ENCODE measurements at regions not wholly inside any gene's neighbourhood (a gene's known extent, or its start where the extent isn't known, plus 50 kb on each side); places are given as distances from the start of the nearest gene placed in this dataset.
A peak's percentile ranks its signal among the peaks of the same experiment; 100 is the strongest.

- no peak for DNase-seq (ENCODE audit: low spot score)
Observed at GRCh38 chr3:72232331-72232730, 447.4 kb upstream of the PROK2 start.

GRCh38 chr3:72231439-72232196 is 446.7 kb upstream of the PROK2 start:
- DNase-seq (ENCODE audit: low spot score): peak; percentile 97

- DNase-seq (ENCODE audit: low spot score): no peak
Observed at GRCh38 chr3:72230774-72231379, 445.9 kb upstream of the PROK2 start.

- DNase-seq (ENCODE audit: low spot score): no peak
Observed at GRCh38 chr3:72229952-72230351, 445.0 kb upstream of the PROK2 start.

DNA sequence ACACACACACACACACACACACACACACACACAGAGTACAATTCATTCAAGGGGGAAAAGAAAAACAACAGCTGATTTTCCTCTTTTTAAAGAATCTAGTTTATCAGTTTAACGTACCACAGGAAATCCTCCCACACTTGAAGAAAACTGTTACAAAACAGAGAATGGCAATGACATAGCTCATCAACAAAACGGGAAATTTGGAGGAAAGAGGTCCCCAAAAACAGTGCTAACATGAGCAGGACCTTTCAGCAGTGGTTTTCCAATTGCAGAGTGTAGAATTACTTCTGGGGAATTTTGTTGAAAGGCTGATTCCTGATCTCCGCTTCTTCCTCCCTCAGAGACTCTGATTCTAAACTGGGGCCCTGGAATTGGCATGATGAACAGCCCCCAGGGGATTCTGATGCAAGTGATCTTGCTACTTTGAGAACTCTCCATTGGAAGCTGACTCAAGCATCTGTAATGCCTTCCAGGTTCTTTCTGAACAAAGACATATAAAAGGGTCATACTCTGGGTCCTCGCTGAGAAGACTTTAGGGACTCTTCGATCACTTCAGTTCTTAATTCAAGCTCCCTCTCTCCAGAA is 442.6 kb upstream of the PROK2 start:
- no peak for DNase-seq (ENCODE audit: low spot score)

DNA sequence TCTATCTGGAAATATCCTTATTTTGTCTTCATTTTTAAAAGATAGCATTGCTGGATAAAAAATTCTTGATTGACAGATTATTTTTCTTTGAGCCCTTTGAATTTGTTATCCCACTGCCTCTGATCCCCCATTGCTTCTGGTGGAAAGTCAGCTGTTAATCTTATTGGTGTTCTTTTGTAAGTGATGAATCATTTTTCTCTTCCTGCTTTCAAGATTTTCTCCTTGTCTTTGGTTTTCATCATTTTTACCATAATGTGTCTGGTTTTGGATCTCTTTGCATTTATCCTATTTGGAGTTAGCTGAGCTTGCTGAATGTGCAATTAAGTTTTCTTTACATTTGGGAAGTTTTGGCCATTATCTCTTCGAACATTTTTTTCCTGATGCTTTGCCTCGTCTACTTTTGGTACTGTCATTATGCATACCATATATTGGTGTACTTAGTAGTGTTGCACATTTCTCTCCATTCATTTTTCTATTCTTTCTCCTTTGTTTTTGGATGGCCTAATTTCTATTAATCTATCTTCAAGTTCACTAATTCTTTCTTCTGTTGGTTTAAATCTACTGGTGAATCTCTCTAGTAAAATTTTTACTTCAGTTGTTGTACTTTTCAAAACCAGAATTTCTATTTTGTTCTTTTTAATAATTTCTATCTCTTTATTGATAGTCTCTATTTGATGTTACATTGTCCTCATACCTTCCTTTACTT is 440.0 kb upstream of the PROK2 start:
- DNase-seq (ENCODE audit: low spot score): no peak

DNA sequence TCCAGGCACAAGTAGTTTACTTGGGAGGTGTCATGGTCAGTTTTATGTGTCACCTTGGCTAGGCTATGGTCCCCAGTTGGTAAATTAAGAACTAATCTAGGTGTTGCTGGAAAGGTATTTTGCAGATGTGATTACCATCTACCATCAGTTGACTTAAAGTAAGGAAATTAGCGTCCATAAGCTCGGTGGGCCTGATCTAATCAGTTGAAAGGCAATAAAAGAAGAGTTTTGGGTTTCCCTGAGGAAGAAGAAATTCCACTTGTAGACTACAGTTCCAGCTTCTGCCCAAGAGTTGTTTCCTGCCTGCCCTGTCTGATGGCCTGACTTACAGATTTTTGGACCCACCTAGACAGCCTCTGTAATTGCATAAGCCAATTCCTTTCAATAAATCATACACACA is 438.7 kb upstream of the PROK2 start:
- no peak for DNase-seq (ENCODE audit: low spot score)

GRCh38 chr3:72223116-72223515 is 438.2 kb upstream of the PROK2 start:
- no peak for DNase-seq (ENCODE audit: low spot score)

- no peak for DNase-seq (ENCODE audit: low spot score)
Observed at GRCh38 chr3:72222410-72222809, 437.5 kb upstream of the PROK2 start.

- DNase-seq (ENCODE audit: low spot score): no peak
Observed at GRCh38 chr3:72220946-72221345, 436.0 kb upstream of the PROK2 start.

GRCh38 chr3:72219752-72220151 is 434.8 kb upstream of the PROK2 start:
- DNase-seq (ENCODE audit: low spot score): no peak

DNA sequence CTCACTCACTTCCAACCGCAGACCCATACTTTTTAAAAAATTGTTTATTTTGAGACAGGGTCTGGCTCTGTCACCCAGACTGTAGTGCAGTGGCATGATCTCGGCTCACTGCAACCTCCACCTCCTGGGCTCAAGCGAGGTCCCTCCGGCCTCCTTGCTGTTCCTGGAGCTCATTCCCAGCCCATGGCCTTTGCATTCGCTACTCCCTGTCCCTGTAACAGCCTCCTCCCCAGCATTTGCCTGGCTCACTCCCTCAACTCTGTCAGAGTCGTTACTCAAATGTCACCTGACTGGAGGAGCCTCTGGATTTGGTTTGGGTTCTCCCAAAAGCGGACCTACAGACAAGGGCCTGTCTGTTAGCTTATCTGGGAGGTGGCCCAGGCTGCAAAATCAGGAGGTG is 432.6 kb upstream of the PROK2 start:
- no peak for DNase-seq (ENCODE audit: low spot score)

DNA sequence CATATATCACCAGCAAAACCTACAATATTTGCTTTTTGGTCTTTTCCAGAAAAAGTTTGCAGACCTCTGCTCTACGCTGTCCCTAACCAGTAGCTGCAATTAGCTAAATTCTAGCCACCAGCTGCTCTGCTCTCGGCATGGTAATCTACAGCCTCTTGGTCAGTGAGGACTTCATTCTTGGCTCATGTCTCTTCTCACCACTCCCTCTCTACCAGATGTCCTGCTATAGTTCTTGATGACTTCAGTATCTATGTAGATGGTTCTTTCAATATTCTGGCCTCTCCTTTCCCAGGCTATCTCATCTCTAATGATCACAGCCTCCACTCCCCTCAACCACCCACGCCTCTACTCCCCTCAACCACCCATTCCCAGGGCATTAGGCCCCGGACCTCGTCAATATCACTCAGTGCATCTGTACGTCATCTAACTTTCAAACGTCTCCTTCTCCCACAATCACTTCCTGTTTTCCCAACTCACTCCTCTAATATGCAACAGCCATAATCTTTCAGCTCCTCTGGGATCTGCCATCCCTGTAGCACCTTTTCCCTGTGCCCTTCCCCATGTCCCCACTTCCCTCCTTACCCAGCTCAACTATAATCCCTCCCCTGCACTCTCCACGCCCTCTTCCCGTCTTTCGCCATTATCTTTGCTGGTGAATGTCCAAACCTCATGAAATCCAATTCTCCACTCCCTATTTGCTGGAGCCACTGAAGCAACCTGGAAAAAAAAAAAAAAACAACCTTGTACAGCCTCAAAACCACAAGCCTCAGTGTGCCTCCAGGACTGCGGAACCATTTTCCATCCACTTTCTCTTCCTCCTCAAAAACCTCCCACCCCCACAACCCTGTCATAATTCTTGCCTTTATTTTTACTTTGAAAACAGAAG is 429.4 kb upstream of the PROK2 start:
- no peak for DNase-seq (ENCODE audit: low spot score)

- no peak for DNase-seq (ENCODE audit: low spot score)
Observed at GRCh38 chr3:72213296-72214065, 428.5 kb upstream of the PROK2 start.

DNA sequence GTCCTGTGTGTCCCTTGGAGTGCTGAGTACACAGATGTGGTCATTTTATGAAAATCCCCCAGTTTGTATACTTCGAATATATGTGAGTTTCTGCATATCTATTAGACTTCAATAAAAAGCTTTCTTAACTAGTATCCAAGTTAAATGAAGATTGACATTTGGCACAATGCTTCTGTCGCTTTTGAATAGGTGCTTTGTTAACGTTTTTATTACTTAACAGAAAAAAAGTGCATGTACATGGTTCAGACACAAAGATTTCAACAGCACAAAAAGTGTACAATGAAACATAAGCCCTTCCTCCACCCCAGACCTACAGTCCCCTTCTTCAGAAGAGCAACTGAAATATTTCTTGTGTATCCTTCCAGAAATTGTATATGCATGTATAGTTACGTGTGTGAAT is 427.4 kb upstream of the PROK2 start:
- peak; percentile 70 for DNase-seq (ENCODE audit: low spot score)

GRCh38 chr3:72210261-72210660 is 425.3 kb upstream of the PROK2 start:
- no peak for DNase-seq (ENCODE audit: low spot score)

GRCh38 chr3:72205297-72205826 is 420.4 kb upstream of the PROK2 start:
- no peak for DNase-seq (ENCODE audit: low spot score)

DNA sequence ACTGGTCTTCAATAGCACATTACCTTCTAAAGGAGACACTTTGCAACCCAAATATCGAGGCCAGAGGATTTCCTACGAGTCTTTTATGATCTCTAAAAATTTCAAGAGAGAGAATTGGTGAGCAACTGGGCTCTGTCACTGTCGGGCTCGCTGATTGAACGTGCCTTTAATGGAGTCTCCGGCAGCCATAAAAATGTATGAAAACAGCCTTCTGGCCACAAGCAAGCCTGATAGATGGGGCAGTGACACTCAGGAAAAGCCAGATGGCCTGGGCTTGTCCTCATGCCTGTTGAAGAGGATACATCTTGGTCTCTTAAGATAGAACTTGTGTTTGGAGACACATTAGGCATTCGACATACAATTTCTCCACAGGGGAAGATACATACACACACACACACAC is 419.5 kb upstream of the PROK2 start:
- no peak for DNase-seq (ENCODE audit: low spot score)

DNA sequence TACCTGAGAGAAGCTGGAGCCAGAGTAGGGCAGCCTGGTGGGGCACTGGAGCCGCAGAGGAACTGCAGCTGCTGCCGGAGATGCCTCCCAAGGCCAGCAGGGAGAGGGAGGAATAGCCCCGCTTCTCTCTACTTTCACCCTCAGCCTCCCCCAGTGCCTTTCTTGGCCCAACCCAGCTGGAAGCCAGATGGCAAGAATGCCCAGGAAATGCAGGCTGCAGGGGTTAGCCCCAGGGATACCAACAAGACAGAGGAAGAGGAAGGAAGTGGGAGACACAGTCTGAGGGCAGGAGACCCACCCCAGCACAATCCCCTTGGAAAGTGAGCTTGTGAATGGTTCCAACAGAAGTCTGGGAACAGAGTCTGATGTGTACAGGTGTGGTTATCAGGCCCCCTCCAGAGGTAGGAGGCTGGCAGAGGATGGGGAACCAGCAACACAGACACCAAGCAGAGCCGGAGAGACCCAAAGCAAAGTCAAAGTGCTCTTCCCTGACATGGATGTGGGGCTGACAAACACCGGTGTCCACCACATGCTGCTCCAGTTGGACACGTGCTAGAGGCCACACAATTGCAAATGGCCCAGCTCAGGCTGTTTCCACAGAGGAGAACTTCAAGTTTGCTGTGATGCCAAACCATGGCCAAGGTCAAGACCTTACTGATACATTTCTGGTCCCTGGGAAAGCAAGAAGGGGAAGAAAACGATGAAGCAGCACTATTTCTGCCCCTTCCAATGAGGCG is 418.8 kb upstream of the PROK2 start:
- DNase-seq (ENCODE audit: low spot score): no peak

DNA sequence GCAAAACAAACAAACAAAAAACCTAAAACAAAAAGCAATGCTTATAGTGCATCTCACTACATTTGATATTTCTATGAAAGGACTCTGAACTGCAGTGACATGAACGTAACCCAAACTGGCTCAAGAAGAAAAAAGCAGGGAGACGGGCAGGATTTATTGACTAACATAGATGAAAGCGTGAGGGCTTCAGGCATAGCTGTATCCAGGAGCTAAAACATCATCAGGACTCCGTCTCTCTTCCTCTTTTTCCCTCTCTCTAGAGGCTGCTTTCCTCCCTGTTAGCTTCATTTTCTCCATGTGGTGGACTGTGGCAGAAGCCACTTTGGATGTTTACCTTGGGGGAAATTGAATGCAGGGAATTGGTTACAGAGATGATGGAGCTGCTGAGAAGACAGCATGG is 418.2 kb upstream of the PROK2 start:
- DNase-seq (ENCODE audit: low spot score): no peak
